OCI-LY3 (cell line): ENCODE measurements at regions not wholly inside any gene's neighbourhood (a gene's known extent, or its start where the extent isn't known, plus 50 kb on each side); places are given as distances from the start of the nearest gene placed in this dataset.

ENCODE experiments used
- H2AFZ ChIP-seq: fragments of 200-600, 300-600 bp; shearing (Covaris generic); 2 replicates; pipeline ENCODE4 v1.6.0; 2014; ENCODE audit warnings: antibody characterized with exemption, low read depth, low read length
- H3K27ac ChIP-seq: fragments of 200-600, 300-600 bp; sonication (generic); 2 replicates; pipeline ENCODE4 v1.5.1; 2014; ENCODE audit warnings: mild to moderate bottlenecking, low read length, moderate library complexity, mixed read lengths
- H3K27me3 ChIP-seq: fragments of 200-600, 300-600 bp; sonication (generic); 2 replicates; pipeline ENCODE4 v1.6.1; 2014; ENCODE audit warnings: low read depth, low read length, mixed read lengths
- H3K36me3 ChIP-seq: fragments of 200-600, 300-600 bp; sonication (generic); replicated peaks from 2 replicates; pipeline ENCODE3; 2014; ENCODE audit warnings: low read depth, low read length, mixed read lengths
- H3K4me1 ChIP-seq: fragments of 300-600, 200-600 bp; sonication (generic); 2 replicates; pipeline ENCODE4 v1.6.1; 2014; ENCODE audit warnings: low read length, mixed read lengths
- H3K4me2 ChIP-seq: fragments of 200-600, 300-600 bp; sonication (generic); 2 replicates; pipeline ENCODE4 v1.6.1; 2014; ENCODE audit warnings: low read length, mixed read lengths
- H3K4me3 ChIP-seq: fragments of 300-600, 200-600 bp; sonication (generic); 2 replicates; pipeline ENCODE4 v1.5.1; 2014; ENCODE audit warnings: antibody characterized with exemption, mild to moderate bottlenecking, low read length, moderate library complexity
- H3K79me2 ChIP-seq: fragments of 300-600, 200-600 bp; shearing (Covaris generic); 2 replicates; pipeline ENCODE4 v1.6.1; 2014; ENCODE audit warnings: mild to moderate bottlenecking, low read length, mixed read lengths
- H3K9ac ChIP-seq: fragments of 300-600, 200-600 bp; shearing (Covaris generic); 2 replicates; pipeline ENCODE4 v1.6.0; 2014; ENCODE audit warnings: mild to moderate bottlenecking, low read length, moderate library complexity
- H3K9me3 ChIP-seq: fragments of 200-600, 300-600 bp; shearing (Covaris generic); 2 replicates; pipeline ENCODE4 v1.6.1; 2014; ENCODE audit warnings: low read length, mixed read lengths; ENCODE audit not compliant: insufficient read depth
- H4K20me1 ChIP-seq: fragments of 200-600, 300-600 bp; sonication (generic); 2 replicates; pipeline ENCODE4 v1.6.1; 2016; ENCODE audit warnings: low read length, mixed read lengths; ENCODE audit not compliant: insufficient read depth
- EZH2phosphoT487 ChIP-seq: fragments of 200-600 bp; shearing (Covaris generic); IDR thresholded peaks from 2 replicates; pipeline ENCODE4 v1.6.1; 2018; ENCODE audit warnings: antibody characterized with exemption, mixed run types, low read depth
- TF ChIP-seq, protein P1 (sequence below): fragments of 200-600, 300-600 bp; sonication (generic); IDR thresholded peaks from 2 replicates; pipeline ENCODE4 v1.5.1; 2014; ENCODE audit warnings: antibody characterized with exemption, low read length, low read depth

DNA sequence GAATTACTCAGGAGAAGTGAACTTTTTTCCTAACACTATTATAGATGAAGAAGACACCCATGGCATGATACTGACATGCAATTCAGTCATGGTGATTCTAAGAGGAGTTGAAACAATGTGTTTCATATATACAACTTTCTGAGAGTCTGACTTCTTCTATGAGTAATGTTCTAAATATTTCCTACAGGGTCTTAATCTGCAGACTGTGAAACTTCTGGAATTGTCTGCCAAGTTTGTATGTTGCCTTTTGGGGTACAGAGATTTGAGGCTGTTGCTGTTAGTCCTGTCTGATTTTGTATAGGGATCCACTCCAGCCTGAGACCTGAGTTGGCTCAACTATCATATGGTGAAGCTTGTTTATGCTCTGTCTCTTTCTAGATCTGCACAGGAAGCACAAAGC, 160.6 kb upstream of the GATB start:
- Histone ChIP-seq H3K27ac (no peak overlapping the region), H2AFZ (no peak overlapping the region)

DNA sequence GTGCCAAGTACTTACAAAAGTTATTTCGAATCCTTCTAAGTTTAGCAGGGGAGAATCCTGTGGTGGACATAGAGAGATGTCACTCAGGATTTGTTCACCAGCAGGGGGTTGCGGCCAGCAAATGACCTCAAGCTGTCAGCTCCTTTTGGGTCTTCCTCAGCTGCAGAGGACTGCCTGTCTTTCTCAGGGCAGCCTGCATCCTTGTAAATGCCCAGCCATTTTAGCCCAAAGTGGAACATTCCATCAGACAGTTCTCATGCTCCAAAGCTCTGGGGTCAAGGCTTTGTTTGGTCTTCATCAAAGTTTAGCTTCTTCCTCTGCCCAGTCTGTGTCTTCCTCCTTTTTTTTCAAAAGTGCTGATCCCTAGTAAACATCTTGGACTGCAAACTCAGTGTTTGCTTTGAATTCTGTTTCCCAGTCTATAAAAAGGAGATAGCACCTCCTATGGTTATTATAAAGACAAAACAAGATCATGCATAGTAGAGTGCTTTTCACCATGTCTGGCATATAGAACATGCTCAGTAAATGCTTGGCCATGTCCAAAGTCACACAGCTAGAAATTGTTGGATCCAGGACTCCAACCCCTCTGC, 156.4 kb upstream of the GATB start:
- Histone ChIP-seq H3K4me2 (no peak overlapping the region), H3K9me3 (peaks cover 4% of the 10 kb centered on the region; the same call in 1 of the 2 replicates), H3K4me3 (no peak overlapping the region), H3K79me2 (no peaks in the 10 kb centered on the region), H2AFZ (no peak overlapping the region), H3K36me3 (peaks cover 7% of the 10 kb centered on the region), H3K27ac (no peak overlapping the region), H4K20me1 (no peaks in the 10 kb centered on the region), H3K4me1 (peaks cover 23% of the 10 kb centered on the region), H3K9ac (no peak overlapping the region), H3K27me3 (no peaks in the 10 kb centered on the region)
- TF ChIP-seq EZH2phosphoT487, result no peak
- TF ChIP-seq, protein P1, sequence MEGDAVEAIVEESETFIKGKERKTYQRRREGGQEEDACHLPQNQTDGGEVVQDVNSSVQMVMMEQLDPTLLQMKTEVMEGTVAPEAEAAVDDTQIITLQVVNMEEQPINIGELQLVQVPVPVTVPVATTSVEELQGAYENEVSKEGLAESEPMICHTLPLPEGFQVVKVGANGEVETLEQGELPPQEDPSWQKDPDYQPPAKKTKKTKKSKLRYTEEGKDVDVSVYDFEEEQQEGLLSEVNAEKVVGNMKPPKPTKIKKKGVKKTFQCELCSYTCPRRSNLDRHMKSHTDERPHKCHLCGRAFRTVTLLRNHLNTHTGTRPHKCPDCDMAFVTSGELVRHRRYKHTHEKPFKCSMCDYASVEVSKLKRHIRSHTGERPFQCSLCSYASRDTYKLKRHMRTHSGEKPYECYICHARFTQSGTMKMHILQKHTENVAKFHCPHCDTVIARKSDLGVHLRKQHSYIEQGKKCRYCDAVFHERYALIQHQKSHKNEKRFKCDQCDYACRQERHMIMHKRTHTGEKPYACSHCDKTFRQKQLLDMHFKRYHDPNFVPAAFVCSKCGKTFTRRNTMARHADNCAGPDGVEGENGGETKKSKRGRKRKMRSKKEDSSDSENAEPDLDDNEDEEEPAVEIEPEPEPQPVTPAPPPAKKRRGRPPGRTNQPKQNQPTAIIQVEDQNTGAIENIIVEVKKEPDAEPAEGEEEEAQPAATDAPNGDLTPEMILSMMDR, result peak; percentile 58

More for the DNA sequence above, 160.6 kb upstream of the GATB start:
- H4K20me1 ChIP-seq, result no peaks in the 10 kb centered on the region
- H3K9me3 ChIP-seq, result no peaks in the 10 kb centered on the region
- TF ChIP-seq, protein P1, result no peak
- no peak for TF ChIP-seq EZH2phosphoT487
- H3K27me3 ChIP-seq, result no peaks in the 10 kb centered on the region
- no peak overlapping the region for H3K4me3 ChIP-seq
- no peak overlapping the region for H3K9ac ChIP-seq
- peaks cover 5% of the 10 kb centered on the region for H3K36me3 ChIP-seq
- no peak overlapping the region for H3K4me2 ChIP-seq
- H3K4me1 ChIP-seq, result peaks cover 7% of the 10 kb centered on the region
- no peaks in the 10 kb centered on the region for H3K79me2 ChIP-seq

DNA sequence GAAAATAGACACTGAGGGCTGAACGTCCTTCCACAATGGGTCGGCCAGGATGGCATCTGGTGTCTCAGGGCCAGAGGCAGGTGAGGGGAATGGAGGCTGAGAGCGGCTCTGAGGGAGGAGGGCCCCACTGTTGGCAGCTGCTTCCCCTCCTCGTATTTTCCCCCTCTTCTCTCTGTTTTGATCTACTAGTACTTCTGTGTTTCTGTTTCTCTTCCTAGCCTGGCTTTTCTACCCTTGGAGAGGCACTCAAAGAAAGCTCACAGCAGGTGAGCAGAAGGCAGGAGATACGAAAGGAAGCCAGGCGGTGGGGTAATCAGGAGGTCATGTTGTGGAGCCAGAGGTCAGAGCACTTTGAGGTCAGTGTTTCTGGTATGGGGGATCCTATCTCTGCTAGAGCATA, 151.8 kb upstream of the GATB start:
- H3K4me3 ChIP-seq, result peak overlapping the region; percentile 29
- peaks cover 4% of the 10 kb centered on the region; the same call in 1 of the 2 replicates for H3K9me3 ChIP-seq
- peaks cover 3% of the 10 kb centered on the region for H3K36me3 ChIP-seq
- H2AFZ ChIP-seq, result peak overlapping the region; percentile 12; the same call in 1 of the 2 replicates
- no peak for TF ChIP-seq EZH2phosphoT487
- TF ChIP-seq, protein P1, result no peak
- H3K79me2 ChIP-seq, result no peaks in the 10 kb centered on the region
- H3K27ac ChIP-seq, result peak overlapping the region; percentile 92
- peak overlapping the region; percentile 54 for H3K4me2 ChIP-seq
- peaks cover 69% of the 10 kb centered on the region for H3K4me1 ChIP-seq
- no peaks in the 10 kb centered on the region for H3K27me3 ChIP-seq
- peak overlapping the region; percentile 79 for H3K9ac ChIP-seq
- H4K20me1 ChIP-seq, result no peaks in the 10 kb centered on the region

DNA sequence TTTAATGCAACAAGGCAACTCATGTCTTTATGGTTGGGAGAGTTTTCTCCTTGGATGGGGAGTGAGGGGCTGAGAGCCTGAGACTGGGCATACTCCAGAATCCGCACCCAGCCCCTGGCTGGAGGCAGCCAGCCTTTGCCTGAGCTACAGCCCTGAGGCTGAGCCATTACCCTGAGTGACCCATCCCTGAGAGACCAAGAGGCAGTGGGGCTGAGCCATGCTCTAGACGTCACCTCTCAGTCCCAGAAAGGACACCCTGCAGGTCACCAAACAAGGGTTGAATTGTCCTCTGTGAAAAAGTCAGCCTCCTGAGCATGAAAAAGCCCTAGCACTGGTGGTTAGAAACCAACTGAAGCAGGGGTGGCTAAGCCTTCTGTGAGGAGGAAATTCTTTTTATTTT, 151.2 kb upstream of the GATB start:
- peaks cover 3% of the 10 kb centered on the region for H3K36me3 ChIP-seq
- H3K9me3 ChIP-seq, result peaks cover 4% of the 10 kb centered on the region; the same call in 1 of the 2 replicates
- H4K20me1 ChIP-seq, result no peaks in the 10 kb centered on the region
- peaks cover 73% of the 10 kb centered on the region for H3K4me1 ChIP-seq
- H3K27me3 ChIP-seq, result no peaks in the 10 kb centered on the region
- H3K79me2 ChIP-seq, result no peaks in the 10 kb centered on the region
- peak overlapping the region; percentile 79 for H3K9ac ChIP-seq
- peak overlapping the region; percentile 29 for H3K4me3 ChIP-seq
- peak overlapping the region; percentile 92 for H3K27ac ChIP-seq
- 0 out of 2 replicates have a peak overlapping the region, but pooled peaks have one; percentile 1 for H2AFZ ChIP-seq
- TF ChIP-seq, protein P1, result no peak
- no peak for TF ChIP-seq EZH2phosphoT487
- peak overlapping the region; percentile 54 for H3K4me2 ChIP-seq
